Heart left ventricle (tissue), 16 donors: ENCODE measurements at regions not wholly inside any gene's neighbourhood (a gene's known extent, or its start where the extent isn't known, plus 50 kb on each side); places are given as distances from the start of the nearest gene placed in this dataset.
A peak's percentile ranks its signal among the peaks of the same experiment; 100 is the strongest.

ENCODE experiments used
- ATAC-seq, 4 donors: fragments of 200-7000 bp; cut with Tn5 transposase; one replicate each; pipeline ENCODE4 v1.9.1; 2020 to 2022; ENCODE audit warnings: moderate library complexity in 4 of 4, mild to moderate bottlenecking in 3 of 4, moderate number of reproducible peaks in 1 of 4
- DNase-seq, 5 donors: peaks; one replicate each; pipeline ENCODE4 v3.0.0-alpha.2; 2020
- H3K27ac ChIP-seq, 12 donors: fragments of 200-600 bp; sonication (generic) in 4 of 12; one replicate each; pipeline versions ENCODE4 v1.5.0 to v1.8.0; 2016 to 2022; ENCODE audit warnings: mild to moderate bottlenecking in 2 of 12
- H3K27me3 ChIP-seq, 9 donors: fragments of 200-600 bp; sonication (generic) in 2 of 9; one replicate each; pipeline versions ENCODE4 v1.5.1 to v1.8.0; 2016 to 2022; ENCODE audit warnings: mild to moderate bottlenecking in 3 of 9
- H3K36me3 ChIP-seq, 9 donors: fragments of 200-600 bp; sonication (generic) in 2 of 9; one replicate each; pipeline versions ENCODE4 v1.5.0 to v1.8.0; 2018 to 2022; ENCODE audit warnings: mild to moderate bottlenecking in 2 of 9
- H3K4me1 ChIP-seq, 12 donors: fragments of 200-600 bp; sonication (generic) in 4 of 12; one replicate each; pipeline versions ENCODE4 v1.5.0 to v1.8.0; 2016 to 2022; ENCODE audit warnings: mild to moderate bottlenecking in 3 of 12
- H3K4me3 ChIP-seq, 12 donors: fragments of 200-600 bp; sonication (generic) in 4 of 12; one replicate each; pipeline versions ENCODE4 v1.5.0 to v1.8.0; 2017 to 2022; ENCODE audit warnings: mild to moderate bottlenecking in 9 of 12, moderate library complexity in 4 of 12
- H3K9me3 ChIP-seq, 12 donors: fragments of 200-600 bp; sonication (generic) in 4 of 12; one replicate each; pipeline versions ENCODE4 v1.5.0 to v1.8.0; 2016 to 2022; ENCODE audit warnings: mild to moderate bottlenecking in 1 of 12
- CTCF ChIP-seq, 12 donors: fragments of 200-600 bp; sonication (generic) in 4 of 12; IDR thresholded peaks; one replicate each; pipeline versions ENCODE4 v1.5.0 to v1.8.0; 2018 to 2022; ENCODE audit warnings: antibody characterized with exemption in 12 of 12, mild to moderate bottlenecking in 5 of 12
- POLR2A ChIP-seq, 2 donors: fragments of 450-650 bp; IDR thresholded peaks; one replicate each; pipeline ENCODE4 v1.6.1; 2017; ENCODE audit warnings: antibody characterized with exemption in 2 of 2, mild to moderate bottlenecking in 2 of 2, moderate library complexity in 2 of 2
- WGBS, 4 donors: extraction: QIAGEN DNeasy Blood & Tissue Kit in 2 of 4; methylation state at CpG; one replicate each; pipeline versions ENCODE4 v1.1.5 to v1.1.7; 2013 to 2018; 5-methylcytosine and 5-hydroxymethylcytosine counted together
- intact Hi-C, 10 donors: fragments of 100-400 bp; cut with DNase I; formaldehyde crosslinking; loops; one replicate each; pipeline versions ENCODE4 v1.11.1 to v1.14.2; 2022
- donor health status: ischemic (EF 13 %, LVEDD 7.1; RV severe dilation, severe dysfunction).
- donor health status: healthy with polysubstance abuse.
- donor health status: DM: no; HTN: yes; CAD: no.
- donor health status: DM: no; HTN: no; CAD: no.
- donor health status: ischemic (EF 25% LVEDD 6.9; RV normal size, moderate dysfunction).
- donor health status: ischemic (EF 25% LVEDD 5.7; RV mildly dilated, moderate dysfunction).
- donor health status: healthy.
- donor health status: DM: yes; HTN: yes; CAD: no.
- donor health status: ischemic (EF 35%, LVEDD 5.7; RV mildly dilated, moderate dysfunction).
- donor health status: nonischemic (EF 11% LVEDD 7.7; RV severe dilation, severe dysfunction).
- donor health status: DM: yes; HTN: yes; CAD: no.
- donor health status: PGD.
- donor health status: ischemic (EF 29% LVEDD 5.4; RV normal size, mild dysfunction).
- donor health status: nonischemic (EF 23%, LVEDD 6.1; RV moderate dilation, normal function).

GRCh38 chr5:27818888-27819287 lies 780.5 kb upstream of the CDH9 start:
- 38 to 57% (median 47%) methylated on average over 1 of the region's 1 CpG for WGBS, 4 donors
- H3K9me3 ChIP-seq: no peaks in the 10 kb centered on the region
- no peak for DNase-seq
- no peak overlapping the region for H3K4me3 ChIP-seq
- H3K27me3 ChIP-seq: no peaks in the 10 kb centered on the region
- TF ChIP-seq POLR2A (IDR thresholded peaks at IDR 0.05) (no peak), CTCF (IDR thresholded peaks at IDR 0.05) (no peak)
- H3K4me1 ChIP-seq: no peaks in the 10 kb centered on the region
- no peaks in the 10 kb centered on the region for H3K36me3 ChIP-seq
- H3K27ac ChIP-seq: no peak overlapping the region
- intact Hi-C loops: no loop called here
- ATAC-seq: no peak

DNA sequence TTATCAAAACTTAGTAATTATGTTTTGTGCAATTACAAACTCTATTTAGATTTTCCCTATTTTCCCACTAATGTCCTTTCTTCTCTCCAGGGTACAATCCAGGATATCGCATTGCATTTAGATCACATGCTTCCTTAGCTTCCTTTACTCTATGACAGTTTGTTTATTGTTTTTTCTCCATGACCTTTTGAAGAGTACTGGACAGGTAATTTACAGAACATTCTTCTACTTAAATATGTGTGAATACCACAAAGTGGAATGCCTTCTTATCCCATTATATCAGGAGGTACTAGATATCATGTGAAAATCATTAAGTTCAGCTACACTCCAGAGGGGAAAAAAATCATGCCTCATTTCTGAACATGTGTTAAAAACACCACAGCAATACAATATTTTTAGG lies 776.6 kb upstream of the CDH9 start:
- ATAC-seq (no peak), DNase-seq (no peak)
- Histone ChIP-seq H3K27me3 (no peaks in the 10 kb centered on the region), H3K9me3 (peaks cover 0 to 4% (median 0%) of the 10 kb centered on the region in 12 donors), H3K27ac (no peak overlapping the region), H3K4me3 (no peak overlapping the region), H3K4me1 (no peaks in the 10 kb centered on the region), H3K36me3 (no peaks in the 10 kb centered on the region)
- intact Hi-C loops: no loop called here
- 0% methylated on average over 1 of the region's 1 CpG for WGBS, 4 donors
- TF ChIP-seq POLR2A (IDR thresholded peaks at IDR 0.05): no peak
- no peak for TF ChIP-seq CTCF (IDR thresholded peaks at IDR 0.05)

DNA sequence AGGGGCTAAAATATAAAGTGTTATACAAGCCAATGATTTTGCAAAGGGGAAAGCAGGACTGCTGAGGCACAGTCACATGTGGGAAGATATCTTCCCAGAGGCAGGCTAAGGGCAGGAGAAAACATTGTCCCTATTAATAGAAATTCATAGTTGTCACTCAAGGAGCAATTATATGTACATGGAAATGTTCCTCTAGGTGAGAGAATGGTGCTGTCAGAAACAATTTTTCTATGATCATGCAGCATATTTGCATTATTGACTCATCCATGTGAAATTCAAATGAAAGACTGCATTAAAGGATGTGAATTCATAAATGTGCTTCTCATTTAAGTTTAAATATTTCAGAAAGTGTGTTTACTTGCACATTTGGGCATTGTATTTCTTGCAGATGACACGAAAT lies 775.9 kb upstream of the CDH9 start:
- H3K9me3 ChIP-seq: peaks cover 0 to 4% (median 0%) of the 10 kb centered on the region in 12 donors
- DNase-seq: no peak
- TF ChIP-seq POLR2A (IDR thresholded peaks at IDR 0.05) (no peak), CTCF (IDR thresholded peaks at IDR 0.05) (no peak)
- no peaks in the 10 kb centered on the region for H3K36me3 ChIP-seq
- intact Hi-C loops: no loop called here
- WGBS, 4 donors: 55 to 84% (median 73%) methylated on average over 1 of the region's 1 CpG
- no peaks in the 10 kb centered on the region for H3K4me1 ChIP-seq
- no peak overlapping the region for H3K27ac ChIP-seq
- ATAC-seq: peak in 3 of 4 donors; percentile 39 to 70 (median 45)
- H3K27me3 ChIP-seq: no peaks in the 10 kb centered on the region
- no peak overlapping the region for H3K4me3 ChIP-seq

GRCh38 chr5:27810458-27810857 lies 772.1 kb upstream of the CDH9 start:
- DNase-seq (no peak), ATAC-seq (no peak)
- no peak overlapping the region for H3K27ac ChIP-seq
- H3K9me3 ChIP-seq: peaks cover 0 to 4% (median 0%) of the 10 kb centered on the region in 12 donors
- 37 to 62% (median 41%) methylated on average over 5 of the region's 5 CpGs for WGBS, 4 donors
- H3K27me3 ChIP-seq: no peaks in the 10 kb centered on the region
- intact Hi-C loops: no loop called here
- H3K4me3 ChIP-seq: no peak overlapping the region
- TF ChIP-seq CTCF (IDR thresholded peaks at IDR 0.05): no peak
- no peak for TF ChIP-seq POLR2A (IDR thresholded peaks at IDR 0.05)
- no peaks in the 10 kb centered on the region for H3K36me3 ChIP-seq
- no peaks in the 10 kb centered on the region for H3K4me1 ChIP-seq
